WI38 (cell line): ENCODE measurements at regions not wholly inside any gene's neighbourhood (a gene's known extent, or its start where the extent isn't known, plus 50 kb on each side); places are given as distances from the start of the nearest gene placed in this dataset.

Experiments
- H3K4me3 ChIP-seq: 2 replicates; pipeline ENCODE4 v1.5.1; 2011; ENCODE audit warnings: low read depth, mild to moderate bottlenecking, control low read depth, low read length
- TF ChIP-seq, protein P1 (sequence below): IDR thresholded peaks from 2 replicates; pipeline ENCODE4 v1.5.1; 2012; ENCODE audit warnings: low read depth, mild to moderate bottlenecking, control low read depth, low read length

DNA sequence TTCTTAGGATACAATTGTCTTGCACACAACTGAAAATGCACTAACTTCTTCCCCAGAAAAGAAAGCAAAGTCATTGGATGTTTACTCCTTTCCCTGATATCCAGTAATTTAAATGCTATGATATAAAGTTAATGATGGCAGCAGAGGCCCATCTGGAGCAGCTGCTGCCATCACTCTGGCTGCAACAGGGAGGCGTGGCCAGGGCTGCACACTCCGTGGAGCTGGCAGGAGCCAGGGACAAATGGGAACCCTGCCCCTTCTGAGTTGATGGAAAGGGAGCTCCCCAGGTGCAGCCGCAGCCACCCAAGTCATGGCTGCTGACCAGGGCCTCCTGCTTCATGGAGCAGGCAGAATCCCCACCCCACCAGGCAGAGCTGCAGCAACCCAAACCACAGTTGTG, 72.6 kb upstream of the ALDH1A3 start:
- H3K4me3 ChIP-seq, result no peak overlapping the region
- TF ChIP-seq, protein P1, sequence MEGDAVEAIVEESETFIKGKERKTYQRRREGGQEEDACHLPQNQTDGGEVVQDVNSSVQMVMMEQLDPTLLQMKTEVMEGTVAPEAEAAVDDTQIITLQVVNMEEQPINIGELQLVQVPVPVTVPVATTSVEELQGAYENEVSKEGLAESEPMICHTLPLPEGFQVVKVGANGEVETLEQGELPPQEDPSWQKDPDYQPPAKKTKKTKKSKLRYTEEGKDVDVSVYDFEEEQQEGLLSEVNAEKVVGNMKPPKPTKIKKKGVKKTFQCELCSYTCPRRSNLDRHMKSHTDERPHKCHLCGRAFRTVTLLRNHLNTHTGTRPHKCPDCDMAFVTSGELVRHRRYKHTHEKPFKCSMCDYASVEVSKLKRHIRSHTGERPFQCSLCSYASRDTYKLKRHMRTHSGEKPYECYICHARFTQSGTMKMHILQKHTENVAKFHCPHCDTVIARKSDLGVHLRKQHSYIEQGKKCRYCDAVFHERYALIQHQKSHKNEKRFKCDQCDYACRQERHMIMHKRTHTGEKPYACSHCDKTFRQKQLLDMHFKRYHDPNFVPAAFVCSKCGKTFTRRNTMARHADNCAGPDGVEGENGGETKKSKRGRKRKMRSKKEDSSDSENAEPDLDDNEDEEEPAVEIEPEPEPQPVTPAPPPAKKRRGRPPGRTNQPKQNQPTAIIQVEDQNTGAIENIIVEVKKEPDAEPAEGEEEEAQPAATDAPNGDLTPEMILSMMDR, result no peak

DNA sequence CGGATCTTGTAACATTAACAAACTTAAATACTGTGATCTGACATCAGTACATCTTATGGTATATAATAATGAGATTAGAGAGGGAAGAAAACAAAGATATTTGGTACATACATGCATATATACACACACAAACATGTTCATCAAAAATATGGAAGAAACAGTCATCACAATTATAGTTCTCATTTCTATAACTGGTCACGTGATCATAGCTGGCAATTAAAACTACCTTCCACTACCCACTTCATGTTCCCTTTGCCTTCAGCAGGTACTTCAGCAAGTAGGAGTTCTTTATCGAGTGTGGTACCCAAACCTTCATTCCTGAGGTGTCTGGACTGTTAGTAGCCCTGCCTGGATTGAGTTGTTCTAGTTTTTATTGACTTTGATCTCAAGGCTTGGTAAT, 70.9 kb upstream of the ALDH1A3 start:
- H3K4me3 ChIP-seq, result no peak overlapping the region
- TF ChIP-seq, protein P1, result no peak

DNA sequence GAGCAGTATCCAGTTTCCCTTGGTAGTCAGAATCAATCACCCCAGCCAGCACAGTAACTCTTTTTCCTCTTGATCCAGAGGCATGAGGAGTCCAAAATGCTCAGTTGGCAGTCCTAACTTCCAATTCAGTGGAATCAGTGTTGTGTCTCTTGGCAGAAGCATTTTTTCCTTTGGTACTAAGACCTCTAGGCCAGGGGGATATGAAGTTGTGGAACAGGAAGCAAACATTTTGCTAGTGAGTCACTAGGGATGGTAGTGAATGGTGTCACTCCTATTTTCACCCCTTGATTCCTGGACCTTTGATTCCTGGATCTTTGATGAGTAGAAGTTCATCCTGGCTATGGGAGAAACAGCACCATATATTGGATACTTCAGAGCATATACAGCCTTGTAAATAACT, 70.5 kb upstream of the ALDH1A3 start:
- TF ChIP-seq, protein P1, result no peak
- no peak overlapping the region for H3K4me3 ChIP-seq

DNA sequence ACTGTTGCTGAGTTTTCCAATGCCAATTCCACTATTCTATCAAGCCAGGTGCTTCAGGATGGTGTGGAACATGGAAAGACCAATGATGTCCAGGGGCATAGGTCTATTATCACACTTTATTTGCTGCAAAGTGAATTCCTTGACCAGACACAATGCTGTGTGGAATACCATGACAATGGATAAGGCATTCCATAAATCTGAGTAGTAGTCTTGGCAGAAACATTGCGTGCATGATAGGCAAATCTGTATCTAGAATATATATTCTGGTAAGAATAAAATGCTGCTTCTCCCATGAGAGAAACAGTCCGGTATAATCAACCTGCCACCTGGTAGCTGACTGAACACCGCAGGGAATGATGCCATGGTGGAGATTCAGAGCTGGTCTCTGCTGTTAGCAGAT, 70.0 kb upstream of the ALDH1A3 start:
- no peak overlapping the region for H3K4me3 ChIP-seq
- TF ChIP-seq, protein P1, result no peak

DNA sequence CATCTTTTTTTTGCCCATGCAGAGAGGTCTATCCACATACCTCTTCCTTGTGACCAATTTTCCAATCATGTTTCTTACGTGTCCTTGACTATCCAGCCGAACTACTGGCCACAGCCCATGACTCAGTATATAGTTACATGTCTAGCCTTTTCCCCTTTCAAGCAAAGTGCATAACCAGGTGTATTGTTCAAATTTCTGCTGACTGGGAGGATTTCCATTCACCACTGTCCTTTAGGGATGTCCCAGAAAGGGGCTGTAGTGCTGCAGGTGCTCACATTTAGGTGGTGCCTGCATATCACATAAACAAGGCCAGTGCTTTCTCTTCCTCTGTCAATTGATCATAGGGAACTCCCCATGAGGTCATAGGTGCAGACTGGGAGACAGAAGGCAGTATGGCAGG, 69.4 kb upstream of the ALDH1A3 start:
- TF ChIP-seq, protein P1, result no peak
- H3K4me3 ChIP-seq, result no peak overlapping the region

DNA sequence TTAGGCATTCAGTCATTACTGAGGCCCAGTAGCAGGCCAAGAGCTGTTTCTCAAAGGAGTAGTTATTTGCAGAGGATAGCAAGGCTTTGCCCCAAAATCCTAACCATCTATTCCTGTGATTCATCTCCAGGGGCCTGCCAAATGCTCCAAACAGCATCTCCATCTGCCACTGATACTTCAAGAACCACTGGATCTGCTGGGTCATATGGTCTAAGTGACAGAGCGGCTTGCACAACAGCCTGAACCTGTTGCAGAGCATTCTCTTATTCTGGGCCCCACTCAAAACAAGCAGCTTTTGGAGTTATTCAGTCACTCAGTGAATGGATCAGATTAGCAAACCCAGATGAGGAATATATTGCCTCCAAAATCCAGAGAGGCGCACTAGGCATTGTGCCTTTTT, 68.8 kb upstream of the ALDH1A3 start:
- no peak overlapping the region for H3K4me3 ChIP-seq
- TF ChIP-seq, protein P1, result no peak

DNA sequence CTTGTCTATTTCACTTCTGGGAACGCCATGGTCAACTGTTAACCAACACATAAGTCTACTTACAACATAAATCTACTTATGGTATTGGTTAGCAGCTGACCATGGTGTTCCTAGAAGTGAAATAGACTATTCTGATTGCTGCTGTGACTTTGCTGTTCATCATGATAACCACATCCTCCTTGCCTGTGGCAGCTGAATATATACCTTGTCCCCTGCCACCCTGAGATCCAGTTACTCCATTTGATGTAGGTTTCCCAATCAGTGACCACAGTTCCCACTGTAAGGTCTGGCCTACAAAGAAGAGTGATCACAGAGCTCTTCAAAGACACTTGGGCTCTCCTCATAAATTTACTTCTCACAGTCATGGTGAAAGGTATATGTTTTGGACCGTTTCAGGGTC, 66.8 kb upstream of the ALDH1A3 start:
- TF ChIP-seq, protein P1, result no peak
- no peak overlapping the region for H3K4me3 ChIP-seq
